GM12878 (cell line): ENCODE measurements at regions not wholly inside any gene's neighbourhood (a gene's known extent, or its start where the extent isn't known, plus 50 kb on each side); places are given as distances from the start of the nearest gene placed in this dataset.

Experiments
- ATAC-seq: fragments of 200-7000 bp; cut with Tn5 transposase; 3 replicates; pipeline ENCODE4 v1.9.1; 2020; ENCODE audit warnings: mild to moderate bottlenecking, moderate library complexity
- BruUV-seq: library from RNA; stranded (reverse); fragments of 400-500 nt; replicated peaks from 2 replicates; lab custom pipeline; 2021; lab: Mats Ljungman, UMichigan
- CTCF ChIA-PET: fragments of 300-600 bp; sonication (Branson Sonifier 250); formaldehyde crosslinking; extraction: SDS; loops from one replicate; lab custom pipeline; 2021; ENCODE audit warnings: inconsistent platforms; lab: Yijun Ruan, JAX
- POLR2A ChIA-PET: fragments of 350-600 bp; formaldehyde crosslinking; extraction: SDS; loops from one replicate; lab custom pipeline; 2021; ENCODE audit warnings: inconsistent platforms; lab: Charles Lee
- RAD21 ChIA-PET: fragments of 300-600 bp; sonication (Branson Sonifier 250); formaldehyde crosslinking; loops from one replicate; lab custom pipeline; 2023; ENCODE audit warnings: antibody characterized with exemption; ENCODE audit not compliant: unreplicated experiment; lab: Charles Lee
- SMC1A ChIA-PET: fragments of 300-600 bp; sonication (Branson Sonifier 250); formaldehyde crosslinking; loops from one replicate; lab custom pipeline; 2023; ENCODE audit not compliant: unreplicated experiment, uncharacterized antibody; lab: Charles Lee
- DNase-seq: peaks from one replicate; pipeline ENCODE4 v3.0.0-alpha.2; 2011; ENCODE audit warnings: low read depth, low spot score
- FAIRE-seq: peaks from 3 replicates; lab custom pipeline; 2011; peaks lifted over from hg19 to GRCh38; lab: Jason Lieb, UNC
- H2AFZ ChIP-seq: 2 replicates; pipeline ENCODE4 v1.6.0; 2011; ENCODE audit warnings: low read depth, low read length, control low read depth; ENCODE audit not compliant: control insufficient read depth
- H3K27ac ChIP-seq: 2 replicates; pipeline ENCODE4 v1.5.1; 2011; ENCODE audit warnings: control low read depth; ENCODE audit not compliant: control insufficient read depth, insufficient read depth
- H3K27me3 ChIP-seq, 2 experiments: replicated peaks in 1 of 2; 2 replicates each; pipeline versions ENCODE4 v1.6.0 to v1.6.1; 2011; ENCODE audit warnings: low read length in 1 of 2; ENCODE audit not compliant: control insufficient read depth in 2 of 2, insufficient read depth in 2 of 2
- H3K36me3 ChIP-seq, 2 experiments: 2 replicates each; pipeline ENCODE4 v1.5.1; 2011; ENCODE audit warnings: low read length in 1 of 2; ENCODE audit not compliant: control insufficient read depth in 2 of 2, insufficient read depth in 2 of 2
- H3K4me1 ChIP-seq: 2 replicates; pipeline ENCODE4 v1.6.1; 2011; ENCODE audit warnings: mild to moderate bottlenecking, low read length, moderate library complexity, mixed read lengths; ENCODE audit not compliant: control insufficient read depth, insufficient read depth
- H3K4me2 ChIP-seq: 2 replicates; pipeline ENCODE4 v1.6.0; 2011; ENCODE audit warnings: control low read depth; ENCODE audit not compliant: control insufficient read depth, insufficient read depth
- H3K4me3 ChIP-seq: fragments of 200-600 bp; sonication (generic); 2 replicates; pipeline ENCODE4 v1.5.1; 2016
- H3K79me2 ChIP-seq: 2 replicates; pipeline ENCODE4 v1.6.0; 2011; ENCODE audit warnings: low read length; ENCODE audit not compliant: control insufficient read depth, insufficient read depth
- H3K9ac ChIP-seq: 2 replicates; pipeline ENCODE4 v1.8.0; 2011; ENCODE audit warnings: low read length, control low read depth, mixed read lengths; ENCODE audit not compliant: control insufficient read depth, insufficient read depth
- H3K9me3 ChIP-seq: replicated peaks from 3 replicates; pipeline ENCODE4 v1.5.1; 2011; ENCODE audit warnings: mild to moderate bottlenecking, low read length; ENCODE audit not compliant: control insufficient read depth, insufficient read depth
- H4K20me1 ChIP-seq: 2 replicates; pipeline ENCODE4 v1.6.0; 2011; ENCODE audit not compliant: control insufficient read depth, insufficient read depth
- BCL11A ChIP-seq: IDR thresholded peaks from 2 replicates; pipeline ENCODE4 v1.6.1; 2011; ENCODE audit warnings: low read depth, low read length
- HSF1 ChIP-seq: fragments of 150-350 bp; IDR thresholded peaks from 2 replicates; pipeline ENCODE4 v1.6.1; 2014; ENCODE audit warnings: mild to moderate bottlenecking, low read depth, low read length
- NFXL1 ChIP-seq: fragments of 450-650 bp; IDR thresholded peaks from 2 replicates; pipeline ENCODE4 v1.6.1; 2017; ENCODE audit warnings: antibody characterized with exemption, mild to moderate bottlenecking, borderline replicate concordance
- PML ChIP-seq: IDR thresholded peaks from 2 replicates; pipeline ENCODE4 v1.6.1; 2012; ENCODE audit warnings: low read length, inconsistent platforms
- POU2F2 ChIP-seq: IDR thresholded peaks from 3 replicates; pipeline ENCODE4 v1.6.1; 2011; ENCODE audit warnings: low read depth, mild to moderate bottlenecking, low read length, borderline replicate concordance
- RAD21 ChIP-seq: IDR thresholded peaks from 2 replicates; pipeline ENCODE4 v1.6.1; 2011; ENCODE audit warnings: mild to moderate bottlenecking, low read depth, low read length, moderate library complexity; ENCODE audit not compliant: insufficient read depth
- REST ChIP-seq: IDR thresholded peaks from 2 replicates; pipeline ENCODE4 v1.6.1; 2012; ENCODE audit warnings: mild to moderate bottlenecking, low read depth, low read length
- SMAD5 ChIP-seq: IDR thresholded peaks from 2 replicates; pipeline ENCODE4 v1.6.1; 2016; ENCODE audit warnings: antibody characterized with exemption, low read depth
- STAT1 ChIP-seq: fragments of 450-650 bp; conservative IDR thresholded peaks from 2 replicates; pipeline ENCODE4 v1.6.1; 2014; ENCODE audit warnings: antibody characterized with exemption, mild to moderate bottlenecking
- ZNF207 ChIP-seq: fragments of 450-650 bp; IDR thresholded peaks from 2 replicates; pipeline ENCODE4 v1.6.1; 2014; ENCODE audit warnings: antibody characterized with exemption, mild to moderate bottlenecking, borderline replicate concordance
- ZNF217 ChIP-seq: fragments of 450-650 bp; IDR thresholded peaks from 2 replicates; pipeline ENCODE4 v1.6.1; 2017; ENCODE audit warnings: antibody characterized with exemption, mild to moderate bottlenecking
- ZNF622 ChIP-seq: fragments of 450-650 bp; IDR thresholded peaks from 2 replicates; pipeline ENCODE4 v1.6.1; 2017; ENCODE audit warnings: mild to moderate bottlenecking, inconsistent platforms
- WGBS: methylation state at CpG from one replicate; pipeline ENCODE4 v1.1.6; 2016; ENCODE audit warnings: low lambda C conversion rate; ENCODE audit not compliant: insufficient replicate concordance, insufficient coverage; ENCODE audit errors: missing lambda C conversion rate; 5-methylcytosine and 5-hydroxymethylcytosine counted together
- in situ Hi-C: fragments of 300-500 bp; cut with MboI; formaldehyde crosslinking; loops from 9 replicates; pipeline ENCODE4 v1.14.3; 2018; ENCODE audit warnings: mixed read lengths
- intact Hi-C: fragments of 100-400 bp; cut with micrococcal nuclease; formaldehyde crosslinking; loops from one replicate; pipeline ENCODE4 v1.14.2; 2022; ENCODE audit not compliant: unreplicated experiment

- Histone ChIP-seq H3K36me3 (no peaks in the 10 kb centered on the region), H3K4me3 (no peak overlapping the region), H3K9me3 (peaks cover 2% of the 10 kb centered on the region; the same call in 1 of the 3 replicates), H4K20me1 (no peaks in the 10 kb centered on the region), H3K27ac (no peak overlapping the region), H3K27me3 (no peaks in the 10 kb centered on the region), H3K4me2 (no peak overlapping the region), H3K9ac (no peak overlapping the region), H3K4me1 (no peaks in the 10 kb centered on the region), H3K79me2 (no peaks in the 10 kb centered on the region), H2AFZ (no peak overlapping the region)
- no peak for DNase-seq
- intact Hi-C loops = no loop called here
- 20% methylated on average over 4 of the region's 4 CpGs for WGBS
- CTCF ChIA-PET = no interaction called here
- no TSS peak for BruUV-seq
- FAIRE-seq = no peak
- TF ChIP-seq SMAD5 = no peak
- TF ChIP-seq PML = no peak
- no peak for TF ChIP-seq NFXL1
- RAD21 ChIA-PET = no interaction called here
- ATAC-seq = no peak
- SMC1A ChIA-PET = interaction anchor here (0.6 kb wide), 1 partner anchor 1218 kb away, joined by 3 read pairs; no protein-coding TSS in a partner anchor
- in situ Hi-C loops = no loop called here
- POLR2A ChIA-PET = no interaction called here
Observed at GRCh38 chr7:24164401-24164800, 119.6 kb upstream of the NPY start.

GRCh38 chr7:24169077-24169624 lies 114.8 kb upstream of the NPY start:
- WGBS = 38% methylated on average over 5 of the region's 5 CpGs
- TF ChIP-seq HSF1 = no peak
- no peak for TF ChIP-seq ZNF217
- TF ChIP-seq ZNF622 = no peak
- TF ChIP-seq BCL11A = no peak
- no peak for TF ChIP-seq REST
- TF ChIP-seq STAT1 = no peak
- no peak for TF ChIP-seq RAD21
- TF ChIP-seq POU2F2 = no peak
- no peak for TF ChIP-seq ZNF207
- TF ChIP-seq, all 136 proteins: peak for 0
- Histone ChIP-seq H3K27me3 (no peaks in the 10 kb centered on the region), H3K27ac (no peak overlapping the region), H3K9me3 (peaks cover 2% of the 10 kb centered on the region; the same call in 1 of the 3 replicates), H3K36me3 (no peaks in the 10 kb centered on the region), H4K20me1 (no peaks in the 10 kb centered on the region), H3K4me1 (no peaks in the 10 kb centered on the region), H3K79me2 (no peaks in the 10 kb centered on the region), H3K4me2 (no peak overlapping the region), H2AFZ (no peak overlapping the region), H3K4me3 (no peak overlapping the region), H3K9ac (no peak overlapping the region)
- CTCF ChIA-PET = interaction anchor here (0.6 kb wide), 1 partner anchor 73 kb away, joined by 3 read pairs; no protein-coding TSS in a partner anchor
- in situ Hi-C loops (no loop called here), intact Hi-C loops (no loop called here)
- POLR2A ChIA-PET = no interaction called here
- RAD21 ChIA-PET = no interaction called here
- DNase-seq = no peak
- SMC1A ChIA-PET = no interaction called here
- FAIRE-seq = no peak
- no TSS peak for BruUV-seq
- no peak for ATAC-seq
